HG02973 (cell line): ENCODE measurements at regions not wholly inside any gene's neighbourhood (a gene's known extent, or its start where the extent isn't known, plus 50 kb on each side); places are given as distances from the start of the nearest gene placed in this dataset.

Experiments
- ATAC-seq: cut with Tn5 transposase; IDR thresholded peaks from one replicate; pipeline ENCODE4 v1.9.1; 2021; ENCODE audit warnings: moderate library complexity; ENCODE audit not compliant: unreplicated experiment

GRCh38 chr10:44435196-44435595 is 50.3 kb upstream of the CXCL12 start:
- no peak for ATAC-seq

DNA sequence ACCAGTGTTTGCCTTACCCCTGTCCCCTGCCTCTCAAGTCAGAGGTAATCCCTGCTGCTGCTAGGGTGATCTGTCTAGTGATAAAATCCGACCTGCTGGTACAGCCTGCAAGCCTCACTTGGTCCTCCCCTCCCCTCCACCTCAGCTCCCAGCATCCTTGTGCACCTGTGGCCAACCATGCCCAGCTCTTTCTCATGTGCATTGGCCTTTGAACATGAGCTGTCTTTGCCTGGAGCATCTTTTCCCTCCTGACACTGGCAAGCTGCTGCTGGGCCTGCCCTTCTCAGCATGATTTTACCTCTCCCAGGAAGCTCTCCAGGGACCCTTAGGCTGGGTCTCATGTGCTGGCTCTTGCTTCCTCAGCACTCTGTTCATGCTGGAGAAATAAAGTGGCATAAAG is 51.3 kb upstream of the CXCL12 start:
- no peak for ATAC-seq

DNA sequence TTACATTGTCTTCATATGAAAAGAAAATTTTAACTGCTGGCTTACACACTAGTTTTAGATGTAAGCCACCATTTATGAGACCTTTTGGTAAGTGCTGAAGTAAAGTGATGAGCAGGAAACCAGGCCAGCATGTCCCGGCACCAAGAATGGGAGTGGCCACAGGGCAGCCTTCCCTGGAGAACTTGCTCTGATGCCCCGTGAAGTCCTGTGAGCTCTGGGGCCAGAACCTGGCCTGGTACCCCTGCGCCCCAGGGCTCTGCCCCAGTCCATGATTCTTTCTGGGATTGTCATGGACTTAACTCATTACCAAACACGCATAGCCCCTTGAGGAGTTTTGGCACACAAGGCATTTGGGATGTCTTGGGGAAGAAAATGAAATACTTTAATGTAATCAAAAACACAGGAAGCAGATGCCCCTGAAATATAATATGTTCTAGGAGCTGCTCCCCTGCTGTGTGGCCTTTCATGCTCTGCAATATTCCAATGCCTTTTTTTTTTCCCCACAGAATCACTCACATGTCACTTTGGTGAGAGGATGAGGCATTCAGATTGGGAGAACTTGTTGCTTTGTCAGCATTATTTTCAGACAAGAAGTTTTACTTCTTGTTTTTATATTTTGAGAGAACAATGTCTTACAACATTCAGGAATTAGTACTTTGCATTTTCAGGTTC is 53.1 kb upstream of the CXCL12 start:
- ATAC-seq, result no peak

DNA sequence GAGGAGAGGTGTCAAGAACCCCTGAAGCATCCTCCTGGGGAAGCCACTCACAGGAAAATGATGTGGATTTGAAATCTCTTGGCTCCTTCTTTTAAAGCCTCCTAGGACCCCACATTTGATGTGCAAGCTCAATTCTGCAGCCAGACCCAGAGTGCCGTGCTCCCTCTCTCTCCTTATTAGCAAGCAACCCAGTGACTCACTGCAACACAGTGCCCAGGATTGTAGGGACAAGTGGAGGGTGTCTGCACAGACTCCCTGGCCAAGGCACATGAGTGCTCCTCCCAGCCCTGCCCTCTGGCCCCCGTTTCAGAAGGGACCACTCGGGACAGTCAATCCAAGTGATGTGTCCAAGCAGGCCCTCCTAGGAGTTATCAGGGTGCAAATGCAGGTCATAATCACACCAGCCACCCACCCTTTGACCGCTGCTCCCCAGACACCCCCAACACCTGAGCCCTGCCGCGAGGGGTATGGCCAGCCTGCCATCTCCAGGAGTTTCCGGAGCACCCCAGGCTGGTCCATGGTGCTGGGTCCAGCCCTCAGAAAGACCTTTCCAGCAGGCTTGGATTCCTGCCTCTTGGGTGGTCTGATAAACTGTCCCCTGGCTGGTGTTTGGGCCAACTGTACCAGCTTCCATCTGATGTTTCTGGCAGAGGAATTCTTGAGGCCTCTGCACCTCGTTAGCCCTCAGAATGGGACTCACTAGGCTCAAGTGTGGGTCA is 54.5 kb upstream of the CXCL12 start:
- ATAC-seq, result no peak

DNA sequence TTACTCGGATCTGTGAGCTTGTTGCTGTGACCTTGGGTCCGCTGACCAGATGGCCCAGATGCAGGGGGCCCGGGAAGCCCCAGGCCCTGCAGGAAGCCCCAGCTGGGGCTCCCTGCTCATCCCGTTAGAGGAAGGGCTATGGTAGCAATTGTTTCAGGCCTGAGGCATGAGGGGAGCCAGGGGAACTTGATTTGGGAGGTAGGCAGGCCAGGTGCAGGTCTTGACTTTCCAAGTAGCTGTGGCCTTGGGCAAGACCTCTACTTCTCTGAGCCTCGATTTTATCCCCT is 55.0 kb upstream of the CXCL12 start:
- ATAC-seq, result no peak

- no peak for ATAC-seq
Observed at GRCh38 chr10:44457259-44457658, 72.4 kb upstream of the CXCL12 start.

DNA sequence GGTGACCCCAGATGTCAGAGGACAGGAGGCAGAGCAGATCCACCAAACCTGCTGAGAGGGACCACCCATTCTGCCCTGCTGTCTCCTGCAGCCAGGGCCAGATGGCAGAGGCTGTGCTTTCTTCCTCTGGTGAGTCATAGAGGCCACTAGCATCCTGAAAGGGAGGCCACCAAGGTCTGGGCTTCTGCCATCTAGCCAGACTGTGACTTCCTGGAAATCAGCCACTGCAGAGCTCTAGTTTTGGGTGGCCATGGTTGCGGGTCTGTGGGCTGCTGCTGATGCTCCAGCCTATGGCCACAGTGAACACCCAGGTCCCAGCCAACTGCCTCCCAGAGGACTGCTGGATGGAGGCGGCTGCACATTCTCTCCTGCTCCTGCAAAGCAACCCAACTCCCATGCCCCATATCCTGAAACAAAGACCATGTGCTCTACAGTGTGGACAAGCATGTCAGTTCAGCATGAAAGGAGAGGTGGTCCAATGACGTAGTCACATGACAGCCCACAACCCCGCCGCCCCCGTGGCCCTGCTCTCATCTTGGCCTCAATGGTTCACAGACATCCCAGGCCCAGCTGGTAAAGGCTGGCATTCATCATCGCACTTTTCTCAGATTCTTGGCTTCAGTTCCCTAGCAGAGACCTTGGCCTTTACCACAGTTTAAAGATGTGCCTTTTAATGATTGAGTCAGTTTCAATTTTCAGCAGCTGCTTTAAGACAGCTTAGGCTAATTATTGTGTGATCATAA is 73.9 kb upstream of the CXCL12 start:
- no peak for ATAC-seq

DNA sequence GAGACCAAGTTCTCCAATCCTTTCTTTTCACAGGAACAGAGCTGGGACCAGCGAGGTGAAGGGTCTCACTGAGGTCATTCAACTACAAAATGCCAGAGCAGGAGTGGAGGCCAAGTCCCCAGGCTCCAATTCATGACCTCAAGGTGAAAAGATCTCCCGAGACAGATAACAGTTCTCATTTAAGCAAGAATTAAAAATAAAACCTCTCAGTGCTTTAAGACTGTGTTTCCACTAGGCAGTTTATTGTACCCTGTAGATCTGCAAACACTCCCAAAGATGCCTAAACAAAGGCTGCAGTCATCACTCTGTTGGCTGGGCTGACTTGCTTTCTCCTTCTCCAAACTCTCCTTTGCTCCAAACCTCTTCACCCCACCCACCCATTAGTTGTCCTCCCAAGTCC is 74.8 kb upstream of the CXCL12 start:
- no peak for ATAC-seq

DNA sequence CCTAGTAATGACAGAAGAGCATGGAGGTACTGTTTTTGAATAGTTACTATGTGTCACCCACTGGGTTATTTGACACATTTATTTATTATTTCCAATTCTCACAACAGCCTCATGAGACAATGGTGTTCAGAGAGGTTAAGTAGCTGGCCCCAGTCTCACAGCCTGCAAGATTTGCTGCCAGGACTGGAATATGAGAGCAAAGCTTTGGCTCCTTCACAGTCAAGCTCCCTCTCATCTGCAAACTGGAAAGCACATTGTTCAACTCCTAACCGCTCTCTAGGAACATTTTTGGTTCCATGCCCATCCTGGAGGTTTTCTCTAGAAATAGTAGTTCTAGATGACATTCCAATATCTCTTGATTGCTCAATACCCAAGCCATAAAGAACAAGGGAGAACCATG is 75.5 kb upstream of the CXCL12 start:
- ATAC-seq, result no peak

DNA sequence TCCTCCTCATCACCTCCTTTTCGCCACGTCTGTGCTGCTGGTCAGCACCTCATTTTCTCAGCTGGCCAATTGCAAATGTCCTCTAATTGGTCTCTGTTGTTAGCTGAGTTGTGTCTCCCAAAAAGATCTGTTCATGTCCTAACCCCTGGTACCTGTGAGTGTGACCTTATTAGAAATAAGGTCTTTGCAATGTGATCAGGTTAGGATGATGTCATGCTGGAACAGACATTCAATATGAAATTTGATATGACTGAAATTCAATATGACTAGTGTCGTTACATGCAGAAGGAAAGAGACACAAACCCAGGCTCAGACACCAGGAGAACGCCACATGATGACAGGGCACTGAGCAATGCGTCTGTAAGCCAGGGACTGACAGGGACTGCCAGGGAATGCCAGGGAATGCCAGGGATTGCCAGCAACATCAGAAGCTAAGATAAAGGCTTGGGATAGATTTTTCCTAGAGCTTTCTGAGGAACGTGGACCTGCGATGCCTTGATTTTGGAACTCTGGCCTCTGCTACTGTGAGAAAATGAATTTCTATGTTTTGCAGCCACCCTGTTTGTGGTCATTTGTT is 77.5 kb upstream of the CXCL12 start:
- ATAC-seq, result no peak

- no peak for ATAC-seq
Observed at GRCh38 chr10:44463511-44464121, 78.7 kb upstream of the CXCL12 start.

GRCh38 chr10:44464503-44464902 is 79.6 kb upstream of the CXCL12 start:
- ATAC-seq, result no peak

- no peak for ATAC-seq
Observed at GRCh38 chr10:44465401-44466115, 80.7 kb upstream of the CXCL12 start.

DNA sequence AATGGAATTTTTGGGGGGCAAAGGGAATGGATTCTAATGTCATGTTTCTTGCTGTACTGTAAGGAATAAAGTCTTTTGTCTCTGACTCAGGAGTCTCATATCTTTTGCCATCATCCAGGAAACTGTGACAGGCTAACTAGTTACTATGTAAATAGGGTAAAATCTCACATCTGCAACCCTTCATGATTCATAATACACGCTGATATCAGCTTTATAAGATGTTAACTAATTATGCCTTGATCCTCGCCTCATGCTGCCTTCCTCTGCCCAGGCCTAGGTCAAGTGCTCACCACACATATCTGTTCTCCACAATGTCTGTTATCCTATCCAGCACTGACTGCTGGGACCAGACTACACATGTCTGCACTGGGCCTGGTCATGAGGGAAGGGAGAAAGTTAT is 81.3 kb upstream of the CXCL12 start:
- ATAC-seq, result no peak

- no peak for ATAC-seq
Observed at GRCh38 chr10:44467090-44467489, 82.2 kb upstream of the CXCL12 start.

DNA sequence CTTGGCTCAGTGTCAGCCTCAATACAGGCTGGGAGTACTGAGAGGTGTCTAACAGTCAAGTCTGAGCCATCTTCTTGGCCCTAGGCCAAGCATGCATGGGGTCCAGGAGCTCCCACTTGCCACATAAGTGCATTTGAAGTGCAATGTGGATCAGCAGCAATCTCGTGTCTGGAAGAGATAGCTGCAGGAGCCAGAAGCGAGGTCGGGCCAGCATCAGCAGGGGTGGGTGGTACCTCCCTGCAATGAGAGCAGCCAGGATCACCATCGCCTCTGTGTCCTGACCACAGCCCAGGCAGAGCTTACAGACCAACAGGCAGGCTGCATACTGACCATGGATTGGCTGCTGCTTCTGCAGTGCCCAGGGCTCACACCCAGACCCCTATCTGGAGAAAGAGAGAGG is 83.0 kb upstream of the CXCL12 start:
- no peak for ATAC-seq

DNA sequence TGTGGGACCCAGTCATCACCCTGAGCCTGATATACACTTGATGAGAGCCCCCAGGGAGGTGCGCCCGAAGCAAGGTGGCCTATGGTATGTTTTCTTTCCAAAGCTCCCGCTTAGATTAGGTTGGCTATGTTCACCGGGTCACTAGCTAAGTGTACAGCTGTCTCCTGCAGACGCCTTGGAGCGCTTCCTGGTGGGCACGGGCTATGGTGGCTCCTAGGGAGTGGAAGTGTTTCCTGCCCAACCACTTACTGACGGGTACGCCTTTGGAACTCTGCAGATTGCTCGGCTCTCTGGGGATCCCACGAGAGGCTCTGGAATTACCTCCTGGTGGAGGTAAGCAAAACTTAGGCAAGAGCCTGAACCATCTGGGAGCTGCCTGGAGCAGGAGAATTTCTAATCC is 83.6 kb upstream of the CXCL12 start:
- ATAC-seq, result no peak

DNA sequence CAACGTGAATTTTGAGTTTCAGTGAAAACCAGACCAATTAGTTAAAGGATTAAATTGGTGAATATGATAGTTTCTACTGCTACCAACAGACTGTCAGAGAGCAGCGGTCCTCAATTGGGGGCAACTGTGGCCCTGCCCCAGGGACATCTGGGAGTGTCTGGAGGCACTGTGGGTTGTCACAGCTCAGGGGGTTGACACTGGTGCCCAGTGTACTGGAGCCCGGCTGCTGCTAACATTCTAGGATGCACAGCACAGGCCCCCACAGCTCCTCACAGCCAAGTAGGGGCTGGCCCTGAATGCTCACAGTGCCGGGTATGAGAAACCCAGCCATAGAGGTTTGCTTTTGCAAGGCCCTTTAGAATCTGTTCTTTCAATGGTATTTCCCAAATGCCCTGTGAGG is 84.1 kb upstream of the CXCL12 start:
- no peak for ATAC-seq

DNA sequence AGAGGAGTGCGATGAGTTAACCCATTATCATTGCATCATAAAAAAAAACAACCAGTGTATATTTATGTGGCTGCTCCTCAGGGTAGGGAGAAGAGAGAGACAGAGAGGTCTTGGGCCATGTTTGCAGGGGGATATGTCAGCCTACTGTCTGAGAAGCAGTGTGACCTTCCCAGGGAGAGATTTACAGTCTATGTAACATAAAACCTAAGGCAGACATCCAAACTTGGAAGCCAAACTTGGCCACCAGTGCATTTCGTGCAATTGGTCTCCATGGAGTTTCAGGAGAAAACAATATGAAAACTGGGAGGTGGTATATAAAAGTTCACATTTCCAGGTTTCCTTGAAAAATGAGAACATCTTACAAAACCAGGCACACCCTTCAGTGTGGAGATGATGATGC is 85.9 kb upstream of the CXCL12 start:
- no peak for ATAC-seq

- ATAC-seq, result no peak
Observed at GRCh38 chr10:44471410-44471809, 86.5 kb upstream of the CXCL12 start.

DNA sequence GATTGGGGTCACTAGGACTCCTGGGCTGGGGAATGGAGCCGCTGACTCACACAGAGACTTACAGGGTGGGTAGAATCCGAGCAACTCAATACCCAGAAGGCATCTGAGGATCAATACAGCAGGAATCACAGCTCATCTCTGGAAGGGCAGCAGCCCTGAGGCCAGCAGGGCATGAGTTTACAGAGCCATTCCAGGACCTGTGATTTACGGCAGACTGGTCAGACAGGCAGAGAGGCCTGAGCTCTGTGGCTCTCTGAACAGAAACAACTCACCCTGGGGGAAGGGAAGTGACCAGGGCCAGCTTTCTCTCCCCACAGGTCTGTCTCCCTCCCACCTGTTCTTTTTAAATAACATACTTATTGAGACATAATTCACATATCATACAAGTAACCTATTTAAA is 88.2 kb upstream of the CXCL12 start:
- no peak for ATAC-seq
